ENCODE measurements at regions not wholly inside any gene's neighbourhood (a gene's known extent, or its start where the extent isn't known, plus 50 kb on each side); places are given as distances from the start of the nearest gene placed in this dataset.

- H3K27ac ChIP-seq, result no peak overlapping the region
- TF ChIP-seq CTCF (conservative IDR thresholded peaks at IDR 0.05) (no peak), ZFX (IDR thresholded peaks at IDR 0.05) (no peak)
Observed at GRCh38 chr6:48567016-48567415, 456.0 kb upstream of the PTCHD4 start.

GRCh38 chr6:48564036-48564820 lies 453.2 kb upstream of the PTCHD4 start:
- no peak for TF ChIP-seq ZFX (IDR thresholded peaks at IDR 0.05)
- TF ChIP-seq CTCF (conservative IDR thresholded peaks at IDR 0.05), result no peak
- H3K27ac ChIP-seq, result no peak overlapping the region

GRCh38 chr6:48563433-48563832 lies 452.4 kb upstream of the PTCHD4 start:
- TF ChIP-seq ZFX (IDR thresholded peaks at IDR 0.05) (no peak), CTCF (conservative IDR thresholded peaks at IDR 0.05) (no peak)
- no peak overlapping the region for H3K27ac ChIP-seq

- H3K27ac ChIP-seq, result no peak overlapping the region
- TF ChIP-seq CTCF (conservative IDR thresholded peaks at IDR 0.05) (no peak), ZFX (IDR thresholded peaks at IDR 0.05) (no peak)
Observed at GRCh38 chr6:48560408-48560807, 449.4 kb upstream of the PTCHD4 start.

GRCh38 chr6:48553467-48554189 lies 442.6 kb upstream of the PTCHD4 start:
- TF ChIP-seq ZFX (IDR thresholded peaks at IDR 0.05) (no peak), CTCF (conservative IDR thresholded peaks at IDR 0.05) (no peak)
- H3K27ac ChIP-seq, result no peak overlapping the region

GRCh38 chr6:48552905-48553304 lies 441.9 kb upstream of the PTCHD4 start:
- no peak for TF ChIP-seq CTCF (conservative IDR thresholded peaks at IDR 0.05)
- TF ChIP-seq ZFX (IDR thresholded peaks at IDR 0.05), result no peak
- no peak overlapping the region for H3K27ac ChIP-seq

- H3K27ac ChIP-seq, result no peak overlapping the region
- TF ChIP-seq CTCF (conservative IDR thresholded peaks at IDR 0.05), result no peak
- no peak for TF ChIP-seq ZFX (IDR thresholded peaks at IDR 0.05)
Observed at GRCh38 chr6:48550603-48551002, 439.6 kb upstream of the PTCHD4 start.

Data from C4-2B (cell line).